GM12865 (cell line): ENCODE measurements at regions not wholly inside any gene's neighbourhood (a gene's known extent, or its start where the extent isn't known, plus 50 kb on each side); places are given as distances from the start of the nearest gene placed in this dataset.

Experiments
- DNase-seq: peaks from one replicate; pipeline ENCODE4 v3.0.0; 2010; ENCODE audit warnings: low read depth
- H3K4me3 ChIP-seq: 2 replicates; pipeline ENCODE4 v1.5.1; 2011; ENCODE audit warnings: mild to moderate bottlenecking, low read depth, low read length, control low read depth
- CTCF ChIP-seq: IDR thresholded peaks from 2 replicates; pipeline ENCODE4 v1.5.1; 2011; ENCODE audit warnings: low read length, control low read depth, low read depth, inconsistent platforms; ENCODE audit not compliant: insufficient read depth; ENCODE audit errors: missing control alignments

GRCh38 chr13:104098421-104098820 is 1032.2 kb upstream of the SLC10A2 start:
- TF ChIP-seq CTCF = no peak
- no peak for DNase-seq
- H3K4me3 ChIP-seq = no peak overlapping the region

- H3K4me3 ChIP-seq = no peak overlapping the region
- TF ChIP-seq CTCF = no peak
- DNase-seq = no peak
These were observed 1020.5 kb upstream of the SLC10A2 start for GRCh38 chr13:104086759-104087158.

GRCh38 chr13:104086210-104086609 is 1020.0 kb upstream of the SLC10A2 start:
- TF ChIP-seq CTCF = no peak
- no peak overlapping the region for H3K4me3 ChIP-seq
- DNase-seq = no peak

GRCh38 chr13:104085611-104086010 is 1019.4 kb upstream of the SLC10A2 start:
- DNase-seq = no peak
- TF ChIP-seq CTCF = no peak

GRCh38 chr13:104074326-104074725 is 1008.1 kb upstream of the SLC10A2 start:
- H3K4me3 ChIP-seq = no peak overlapping the region
- TF ChIP-seq CTCF = no peak
- no peak for DNase-seq

More at GRCh38 chr13:104085611-104086010, 1019.4 kb upstream of the SLC10A2 start:
- no peak overlapping the region for H3K4me3 ChIP-seq

GRCh38 chr13:104071806-104072205 is 1005.6 kb upstream of the SLC10A2 start:
- no peak for DNase-seq
- no peak for TF ChIP-seq CTCF
- no peak overlapping the region for H3K4me3 ChIP-seq

- H3K4me3 ChIP-seq = no peak overlapping the region
- TF ChIP-seq CTCF = no peak
- DNase-seq = no peak
These were observed 999.1 kb upstream of the SLC10A2 start for GRCh38 chr13:104065328-104065727.
